ENCODE measurements at regions not wholly inside any gene's neighbourhood (a gene's known extent, or its start where the extent isn't known, plus 50 kb on each side); places are given as distances from the start of the nearest gene placed in this dataset.

DNA sequence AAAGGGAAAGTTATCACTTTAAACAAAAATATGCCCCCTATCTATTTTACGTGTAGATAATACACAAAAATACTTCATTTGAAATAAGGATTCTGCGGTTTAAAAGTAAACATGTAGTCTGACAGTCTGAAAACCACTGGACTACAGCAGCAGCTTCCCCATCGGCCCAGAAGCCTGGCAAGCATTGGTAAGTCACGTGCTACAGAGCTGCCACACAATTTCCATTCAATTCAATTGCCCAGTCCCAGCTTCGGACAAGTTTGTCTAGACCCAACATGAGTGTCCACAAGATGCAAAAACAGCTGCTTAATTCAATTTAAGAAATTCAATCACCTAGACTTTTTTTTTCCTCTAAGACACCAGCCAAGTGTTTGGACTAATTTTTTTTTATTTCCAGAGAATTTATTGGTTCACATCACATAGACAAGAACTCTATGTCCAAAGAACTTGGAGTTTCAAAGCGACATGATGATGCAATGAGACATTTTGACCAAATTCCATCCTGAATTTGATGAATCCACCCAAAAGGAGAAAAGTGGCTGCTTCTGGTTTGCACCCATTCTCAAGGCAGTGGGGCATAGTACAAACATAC is 458.9 kb downstream of the COG6 start:
- DNase-seq (ENCODE audit: low spot score), result no peak

DNA sequence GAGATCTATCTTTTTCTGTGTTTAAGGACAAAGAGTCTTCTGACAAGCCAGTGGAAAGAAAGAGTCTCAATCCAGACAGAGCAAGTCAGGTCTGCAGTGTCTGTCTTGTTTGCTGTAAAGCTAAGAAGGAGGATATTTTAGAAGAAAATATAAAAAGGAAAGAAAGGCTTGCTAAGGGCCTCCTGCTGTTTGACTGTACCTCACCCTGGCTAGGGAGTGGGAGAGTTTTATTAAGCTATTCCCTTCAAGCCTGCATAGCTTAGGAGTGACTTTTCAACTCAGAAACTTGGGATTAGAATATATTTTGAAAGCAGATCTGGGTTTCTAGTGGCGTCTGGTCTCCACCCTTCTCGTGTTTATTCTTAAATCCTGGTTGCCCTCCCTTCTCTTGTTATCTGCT is 460.0 kb downstream of the COG6 start:
- DNase-seq (ENCODE audit: low spot score), result no peak

DNA sequence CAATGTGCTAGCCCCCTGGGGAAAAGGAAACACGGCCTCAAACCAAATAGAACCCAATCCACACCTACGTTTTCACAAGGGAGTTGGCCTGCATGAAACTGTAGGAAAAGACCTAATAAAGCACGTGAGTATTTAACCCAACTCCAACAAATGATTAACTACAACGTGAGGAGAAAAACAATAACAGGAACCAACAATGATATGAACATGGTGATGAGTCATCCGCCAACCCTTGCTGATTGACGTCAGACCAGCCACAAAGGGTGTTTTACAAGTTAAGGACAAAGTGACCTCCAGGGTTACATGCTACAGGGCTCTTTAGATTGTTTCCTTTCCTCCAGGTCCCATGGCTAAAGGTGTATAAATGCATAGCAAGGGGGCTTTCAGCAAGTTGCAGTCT is 460.5 kb downstream of the COG6 start:
- DNase-seq (ENCODE audit: low spot score), result no peak

DNA sequence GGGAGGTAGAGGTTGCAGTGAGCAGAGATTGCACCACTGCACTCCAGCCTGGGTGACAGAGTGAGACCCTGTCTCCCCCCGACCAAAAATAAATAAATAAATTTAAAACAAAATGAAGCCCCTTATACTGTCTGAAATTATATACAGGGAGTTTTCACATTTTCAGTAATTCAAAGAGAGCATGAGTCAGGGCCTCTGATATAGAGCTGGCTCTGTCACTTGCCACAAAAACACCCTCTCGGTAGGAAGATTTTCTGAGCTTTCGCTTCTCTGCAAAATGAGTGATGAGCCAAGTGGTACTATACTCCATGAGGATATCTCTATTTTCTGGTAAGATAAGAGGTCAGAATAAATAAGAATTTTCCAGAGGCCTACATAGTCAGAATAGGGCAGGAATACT is 462.9 kb downstream of the COG6 start:
- DNase-seq (ENCODE audit: low spot score), result no peak

DNA sequence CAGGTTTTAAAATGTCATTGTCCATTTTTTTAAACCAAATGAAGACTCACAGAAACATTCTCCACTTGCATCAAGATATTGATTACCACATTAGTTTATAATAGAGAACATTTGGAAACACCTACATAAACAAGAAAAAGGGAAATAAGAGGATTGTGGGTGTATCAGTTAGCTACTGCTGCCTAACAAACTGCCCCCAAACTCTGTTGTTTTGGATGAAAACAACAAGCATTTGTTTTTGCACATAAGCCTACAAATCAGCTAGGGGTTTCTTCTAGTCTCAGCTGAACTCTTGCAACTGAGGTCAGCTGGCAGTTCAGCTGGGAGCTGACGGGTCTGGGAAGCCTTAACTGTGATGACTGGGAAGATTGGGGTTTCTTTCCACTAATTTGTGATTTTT is 464.4 kb downstream of the COG6 start:
- DNase-seq (ENCODE audit: low spot score), result no peak

DNA sequence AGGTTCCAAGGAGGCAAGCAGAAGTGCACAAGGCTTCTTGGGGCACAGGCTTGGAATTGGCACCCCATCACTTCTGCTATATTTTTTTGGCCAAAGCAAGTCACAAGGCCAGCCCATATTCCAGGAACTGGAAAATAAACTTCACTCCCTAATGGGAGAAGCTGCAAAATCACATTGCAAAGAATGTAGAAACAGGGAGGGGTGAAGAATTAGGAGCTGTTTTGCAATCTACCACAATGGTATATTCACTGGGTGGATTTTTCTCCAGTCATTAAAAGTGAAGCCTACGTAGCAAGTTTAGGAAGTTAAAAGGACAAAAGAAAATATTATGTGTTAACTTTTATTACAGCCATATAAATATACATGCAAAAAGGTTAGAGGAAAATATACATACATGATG is 464.8 kb downstream of the COG6 start:
- no peak for DNase-seq (ENCODE audit: low spot score)

DNA sequence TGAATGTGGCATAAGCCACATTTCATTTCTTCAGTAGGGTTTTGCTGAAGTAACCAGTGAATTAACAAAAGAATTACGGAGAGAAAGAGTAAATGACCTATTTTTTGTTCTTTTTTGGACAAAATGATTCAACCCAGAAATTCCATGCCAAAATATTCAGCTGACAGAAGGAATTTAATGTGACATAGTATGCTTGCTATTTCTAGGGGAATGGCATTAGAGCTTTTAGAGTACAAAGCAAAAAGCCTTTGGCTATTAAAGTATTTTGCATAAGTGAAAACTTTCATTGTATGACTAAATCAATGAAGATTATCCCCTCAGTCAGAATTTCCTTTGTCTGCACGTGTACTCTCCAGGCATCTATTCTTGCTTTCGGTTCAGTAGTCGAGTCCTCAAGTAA is 465.3 kb downstream of the COG6 start:
- DNase-seq (ENCODE audit: low spot score), result no peak

DNA sequence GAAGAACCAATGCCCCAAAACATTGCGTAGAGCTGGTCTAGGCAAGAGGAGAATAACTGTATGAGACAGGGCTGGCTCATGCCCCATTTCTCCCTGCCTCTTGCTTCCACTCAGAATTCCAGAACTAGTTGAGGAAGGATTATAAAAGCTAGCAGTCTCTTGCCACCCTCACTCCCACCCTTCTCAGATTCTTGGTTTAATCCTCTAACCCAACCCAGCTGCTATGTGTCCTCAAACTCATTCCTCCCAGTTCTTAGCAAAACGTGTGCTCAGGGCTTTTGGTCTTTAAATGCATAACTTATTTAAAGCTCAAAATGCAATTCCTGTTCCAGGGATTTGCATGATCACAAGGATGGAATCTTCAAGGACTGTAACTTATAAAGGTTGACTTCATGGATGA is 466.3 kb downstream of the COG6 start:
- DNase-seq (ENCODE audit: low spot score), result no peak

DNA sequence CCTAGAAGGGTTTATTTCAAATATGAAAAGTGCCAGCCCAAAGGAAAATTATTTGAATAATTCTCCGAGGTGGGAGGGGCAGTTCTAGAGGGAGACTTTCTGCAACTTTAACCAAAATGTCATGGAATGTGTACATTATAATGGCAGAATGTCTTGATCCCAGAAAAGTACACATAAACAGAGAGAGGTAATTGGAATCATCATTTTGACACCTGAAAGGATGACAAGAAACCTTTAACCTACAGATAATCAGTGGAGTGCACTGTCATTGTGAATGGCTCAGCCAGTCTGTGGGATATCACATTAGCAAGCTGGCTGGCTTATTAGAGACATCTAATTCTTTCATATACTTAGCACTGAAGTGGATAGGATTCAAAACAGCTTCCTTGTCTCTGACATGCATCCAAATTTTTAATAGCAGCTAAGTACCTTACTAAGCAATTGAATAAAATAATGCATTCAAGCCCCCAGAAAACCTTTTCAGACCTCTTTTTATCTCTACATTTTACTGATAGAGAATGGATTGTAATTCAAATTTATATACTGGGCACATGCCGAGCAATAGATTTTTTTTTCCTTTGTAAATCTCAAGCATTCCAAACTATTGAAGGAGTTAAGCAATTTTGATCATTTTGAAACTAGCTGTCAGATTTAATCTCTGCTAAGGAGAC is 468.6 kb downstream of the COG6 start:
- DNase-seq (ENCODE audit: low spot score), result no peak

DNA sequence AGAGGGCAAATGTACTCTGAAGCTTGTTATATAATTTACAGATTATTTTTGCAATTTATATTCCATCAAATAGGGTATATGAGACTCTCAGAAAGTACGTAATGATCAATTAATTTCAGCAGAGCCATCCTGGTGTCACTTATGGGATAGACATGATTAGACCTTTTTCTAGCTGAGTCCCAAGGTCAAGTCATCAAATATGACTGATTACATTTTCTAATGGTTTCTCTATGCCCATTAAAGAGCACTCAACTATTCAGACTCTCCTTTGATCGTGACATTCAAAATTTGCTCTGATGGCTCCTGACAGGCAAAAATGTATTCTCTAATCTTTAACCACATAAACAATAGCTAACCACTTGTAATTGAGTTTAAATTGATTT is 469.2 kb downstream of the COG6 start:
- no peak for DNase-seq (ENCODE audit: low spot score)

DNA sequence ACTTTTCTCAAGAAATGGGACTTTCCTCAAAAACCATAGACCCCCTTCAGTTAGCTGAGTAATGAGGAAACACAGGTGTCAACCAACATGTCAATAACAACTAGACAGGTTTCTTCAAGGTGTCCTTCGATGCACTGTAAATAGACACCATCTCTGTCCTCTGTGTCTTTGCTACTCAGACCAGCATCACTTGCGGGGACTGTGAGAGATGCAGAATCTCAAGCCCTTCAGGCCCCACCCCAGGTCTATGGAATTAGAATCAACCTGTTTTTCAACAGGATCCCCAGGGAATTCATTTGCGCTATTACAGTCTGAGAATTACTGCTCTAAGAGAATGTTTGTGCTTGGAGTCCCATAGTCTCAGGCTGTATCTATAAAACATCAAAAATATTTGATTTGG is 469.9 kb downstream of the COG6 start:
- no peak for DNase-seq (ENCODE audit: low spot score)

DNA sequence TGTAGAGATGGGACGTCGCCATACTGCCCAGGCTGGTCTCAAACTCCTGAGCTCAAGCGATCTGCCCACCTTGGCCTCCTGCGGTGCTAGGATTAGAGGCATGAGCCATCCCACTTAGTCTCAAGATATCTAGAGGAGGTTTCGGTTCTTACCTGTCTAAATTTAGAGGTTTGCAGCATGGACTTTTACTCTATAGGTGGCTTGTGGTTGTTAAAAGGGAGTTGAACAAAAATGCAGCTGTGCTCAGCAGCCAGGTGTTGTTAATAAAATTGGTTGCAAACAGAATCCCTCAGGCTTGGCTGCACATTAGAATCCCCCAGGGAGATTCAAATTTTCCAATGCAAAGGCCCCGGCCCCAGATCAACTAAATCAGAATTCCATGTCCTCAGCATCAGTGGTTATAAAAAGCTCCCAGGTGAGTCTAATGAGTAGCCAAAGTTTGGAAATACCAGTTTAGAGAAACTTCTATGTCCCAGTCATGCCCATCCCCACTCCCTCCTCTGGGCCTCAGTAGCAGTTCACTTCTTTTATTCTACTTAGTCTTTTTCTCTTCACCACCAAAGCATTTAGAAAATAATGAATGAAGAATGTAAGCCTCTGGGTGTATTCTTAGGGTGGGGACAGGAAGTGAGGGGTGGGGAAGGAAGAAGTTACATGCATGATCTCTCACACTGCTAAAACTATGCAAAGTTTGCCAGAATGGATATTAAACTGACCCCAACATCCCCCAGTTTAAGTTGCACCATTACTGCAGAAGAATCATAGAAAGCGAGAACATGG is 471.0 kb downstream of the COG6 start:
- DNase-seq (ENCODE audit: low spot score), result no peak

DNA sequence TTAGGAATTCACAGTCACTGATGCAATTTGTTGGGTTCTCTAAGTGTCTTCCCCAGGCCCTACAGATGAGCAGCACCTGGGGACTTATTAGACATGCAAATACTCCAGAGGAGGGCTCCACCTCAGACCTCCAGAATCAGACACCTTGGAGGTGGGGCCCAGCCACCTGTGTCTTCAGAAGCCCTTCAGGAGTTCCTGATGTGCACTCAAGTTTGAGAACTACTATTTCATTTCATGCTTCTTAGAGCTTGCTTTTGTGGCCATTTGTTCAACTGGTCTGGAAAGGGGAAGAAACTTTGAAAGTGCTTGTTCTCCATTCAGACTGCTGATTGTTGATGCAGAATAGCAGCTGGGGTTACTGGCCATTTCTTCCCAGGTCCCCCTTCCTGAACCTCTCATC is 472.0 kb downstream of the COG6 start:
- no peak for DNase-seq (ENCODE audit: low spot score)

DNA sequence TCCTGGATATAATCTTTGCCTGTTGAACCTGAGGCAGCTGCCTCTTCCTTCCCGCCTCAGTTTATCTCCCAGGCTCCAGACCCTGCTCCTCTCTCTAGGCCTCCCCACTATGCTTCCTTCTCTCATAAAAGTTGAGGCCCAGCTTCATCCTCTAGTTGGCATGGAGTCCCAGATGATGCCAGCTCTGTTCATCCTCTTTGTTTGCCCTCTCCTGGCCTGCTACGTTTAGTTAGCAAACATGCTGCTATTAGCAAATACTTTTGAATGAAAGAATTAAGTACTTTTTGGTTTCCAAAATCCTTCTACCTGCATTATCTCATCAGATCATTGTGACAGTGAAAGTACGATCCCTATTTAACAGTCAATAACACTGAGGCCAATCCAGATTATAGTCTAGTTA is 472.5 kb downstream of the COG6 start:
- DNase-seq (ENCODE audit: low spot score), result no peak

DNA sequence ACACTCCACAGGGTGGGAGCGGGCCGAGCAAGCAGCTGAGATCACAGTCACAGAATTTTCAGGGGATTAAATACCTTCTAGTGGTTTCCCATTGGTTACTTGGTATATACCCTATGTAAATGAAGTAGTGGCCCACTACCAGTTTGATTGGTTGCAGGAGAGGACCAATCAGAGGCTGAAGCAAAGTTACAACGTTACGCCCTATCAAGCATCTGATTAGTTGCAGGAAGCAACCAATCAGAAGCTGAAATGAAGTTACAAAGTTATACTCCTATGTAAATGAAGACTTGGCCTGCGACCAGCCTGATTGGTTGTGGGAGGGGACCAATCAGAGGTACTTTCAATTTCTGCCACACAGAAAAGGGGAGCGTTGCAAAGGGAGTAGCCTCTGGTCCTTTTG is 474.0 kb downstream of the COG6 start:
- no peak for DNase-seq (ENCODE audit: low spot score)

DNA sequence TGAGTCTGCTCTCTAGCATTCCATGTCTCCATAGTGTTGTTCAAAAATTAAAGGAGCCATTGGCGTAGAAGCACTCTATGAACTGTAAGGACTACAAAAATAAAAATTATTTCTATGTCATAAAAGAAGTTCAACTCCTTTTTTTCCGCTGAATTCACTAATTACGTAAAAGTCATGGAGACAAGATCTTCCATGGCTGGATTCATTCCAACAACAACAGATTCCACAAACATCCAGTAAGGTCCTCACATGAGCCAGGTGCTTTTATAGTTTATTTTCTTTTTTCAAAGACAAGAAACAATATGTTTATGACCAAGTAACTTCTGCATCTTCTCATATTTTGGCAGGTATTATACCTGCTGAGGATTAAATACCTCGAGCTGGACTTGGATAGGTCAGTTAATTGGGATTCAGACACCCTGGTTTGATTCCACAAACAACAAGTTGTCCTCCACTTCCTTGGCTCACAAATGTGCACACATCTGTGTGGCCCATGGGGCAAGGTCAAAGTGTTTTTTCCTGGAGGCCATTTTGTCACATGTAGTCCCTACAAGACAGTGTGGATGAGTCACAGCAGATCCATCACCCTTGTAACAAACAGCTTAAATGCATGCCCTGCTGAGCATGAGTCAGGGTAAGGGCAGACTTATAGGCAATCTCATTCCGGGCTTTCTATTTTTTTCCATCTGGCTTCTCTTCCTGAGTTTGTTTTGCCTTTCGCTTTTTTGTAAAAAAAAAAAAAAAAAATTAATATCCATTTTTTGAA is 475.6 kb downstream of the COG6 start:
- DNase-seq (ENCODE audit: low spot score), result no peak

DNA sequence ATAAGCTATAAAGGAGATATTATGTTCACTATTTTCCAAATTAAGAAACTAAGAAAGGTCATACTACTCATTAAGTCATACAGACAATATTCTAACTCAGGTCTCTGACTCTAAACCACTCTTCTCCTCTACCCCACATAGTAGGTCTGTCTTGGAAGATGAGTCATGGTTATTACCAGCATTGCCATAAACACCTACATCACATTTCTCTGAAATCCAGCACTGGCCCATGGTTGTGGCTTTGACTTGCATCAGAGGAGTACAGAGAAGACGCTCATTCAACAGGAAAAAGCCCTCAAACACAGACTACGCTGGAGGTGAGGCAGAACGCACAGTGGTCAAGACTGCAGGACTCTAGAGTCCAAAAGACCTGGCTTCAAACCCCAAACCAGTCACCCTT is 476.8 kb downstream of the COG6 start:
- no peak for DNase-seq (ENCODE audit: low spot score)

DNA sequence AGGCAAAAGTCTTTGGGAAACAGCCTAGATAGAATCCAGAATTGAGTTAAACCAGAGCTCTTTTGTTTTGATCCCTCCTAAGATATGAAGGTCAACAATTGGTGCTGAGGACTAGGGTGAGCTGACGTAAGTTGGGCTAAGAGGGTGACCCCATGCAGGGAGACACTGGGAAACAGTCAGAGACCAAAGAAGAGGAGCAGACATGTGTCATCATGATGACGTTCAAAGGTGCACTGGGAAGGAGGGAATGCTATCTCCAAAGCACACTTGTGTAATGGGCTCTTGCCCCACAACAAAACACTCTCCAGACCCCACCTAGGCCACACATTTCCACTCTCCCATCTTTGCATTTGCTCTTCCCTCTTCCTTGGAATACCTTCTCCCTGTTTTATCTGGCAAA is 481.4 kb downstream of the COG6 start:
- DNase-seq (ENCODE audit: low spot score), result no peak

DNA sequence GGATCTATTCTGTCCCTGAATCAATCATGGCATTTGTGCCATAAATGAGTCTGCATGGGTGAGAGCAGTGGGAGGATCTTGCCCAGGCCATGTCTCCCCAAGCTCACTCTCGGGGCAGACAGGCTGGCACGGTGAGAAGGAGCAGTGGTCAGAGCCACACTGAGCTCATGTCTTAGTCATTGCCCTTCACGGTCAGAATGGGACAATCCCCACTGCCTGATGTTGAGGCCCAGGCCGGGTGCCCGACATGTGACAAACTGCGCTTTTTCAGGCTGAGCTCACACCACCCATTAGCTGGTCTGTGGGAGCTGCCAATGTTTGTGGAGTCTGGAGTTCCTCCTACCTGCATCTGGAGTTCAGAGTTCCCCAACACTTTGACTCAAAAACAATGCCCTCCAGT is 481.9 kb downstream of the COG6 start:
- no peak for DNase-seq (ENCODE audit: low spot score)

DNA sequence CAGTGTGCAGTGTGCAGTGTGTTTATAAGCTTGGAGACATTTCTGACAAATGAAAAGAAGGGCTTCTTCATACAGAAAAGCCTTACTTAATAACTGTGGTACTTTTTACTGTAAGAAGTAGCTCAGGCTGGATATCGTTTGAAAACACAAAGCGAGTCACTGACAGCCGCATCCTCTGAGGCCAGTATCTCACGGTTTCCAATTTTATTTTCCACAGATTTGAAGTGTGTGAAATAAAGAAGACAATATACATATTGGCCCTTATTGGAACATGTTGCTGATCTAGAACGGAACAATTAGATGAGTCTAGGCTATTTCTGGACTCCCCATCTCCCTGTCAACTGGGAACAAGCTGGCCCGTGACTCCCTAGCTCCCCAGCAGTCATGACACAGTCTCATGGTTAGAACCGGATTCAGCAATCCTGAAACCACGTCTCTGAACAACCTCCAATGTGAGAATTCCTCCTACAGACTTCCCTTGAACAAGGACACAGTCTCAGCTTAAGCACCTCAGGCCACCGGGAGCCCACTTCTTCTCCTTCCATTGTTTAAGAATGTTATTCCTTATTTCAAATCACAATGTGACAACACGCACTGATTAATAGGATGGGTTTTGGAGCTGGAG is 484.5 kb downstream of the COG6 start:
- DNase-seq (ENCODE audit: low spot score), result no peak

DNA sequence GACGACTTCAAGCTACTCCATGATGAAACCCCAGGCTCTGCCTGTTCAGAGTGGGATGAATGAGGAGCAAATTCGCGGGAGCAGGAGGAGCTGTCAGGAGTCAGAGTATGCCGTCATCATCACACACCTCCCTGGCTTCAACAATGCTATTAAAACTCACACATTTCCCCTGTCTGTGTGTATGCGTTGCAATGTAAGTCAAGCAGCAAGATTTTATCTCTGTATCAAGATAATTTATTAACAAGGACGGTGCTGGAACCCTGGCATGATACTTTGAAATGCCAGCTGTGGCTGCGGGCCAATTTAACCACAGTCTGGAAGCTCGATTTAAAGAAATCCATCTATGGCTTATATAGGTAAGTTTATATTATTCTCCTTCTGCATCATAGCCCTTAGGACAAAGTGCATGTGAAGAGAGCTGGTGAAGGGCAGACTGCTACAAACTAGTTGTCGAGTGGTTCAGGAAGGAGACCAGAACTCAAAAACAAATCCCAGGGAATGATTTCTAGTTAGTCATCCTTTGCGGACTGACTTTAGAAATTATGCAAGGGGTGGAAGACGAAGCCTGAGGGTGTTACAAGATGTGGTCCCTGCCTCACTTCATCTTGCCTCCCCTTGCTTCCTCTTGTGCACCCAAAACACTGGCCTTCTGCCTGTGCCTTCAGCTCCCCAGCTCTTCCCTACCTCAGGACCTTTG is 486.5 kb downstream of the COG6 start:
- no peak for DNase-seq (ENCODE audit: low spot score)
